SK-N-SH (cell line): ENCODE measurements at regions not wholly inside any gene's neighbourhood (a gene's known extent, or its start where the extent isn't known, plus 50 kb on each side); places are given as distances from the start of the nearest gene placed in this dataset.

Experiments
- CTCF ChIA-PET: fragments of 300-600, 350-600 bp; formaldehyde crosslinking; extraction: SDS; loops from one replicate; lab custom pipeline; 2021; lab: Yijun Ruan, JAX
- POLR2A ChIA-PET: fragments of 350-600 bp; sonication (Branson Sonifier 250); formaldehyde crosslinking; extraction: SDS; loops from one replicate; lab custom pipeline; 2020; ENCODE audit warnings: antibody characterized with exemption, inconsistent platforms; lab: Yijun Ruan, JAX
- DNase-seq: peaks from one replicate; pipeline ENCODE4 v3.0.0; 2012
- H2AFZ ChIP-seq: fragments of 200-600 bp; sonication (generic); 2 replicates; pipeline ENCODE4 v1.8.1; 2016; ENCODE audit warnings: antibody characterized with exemption, mild to moderate bottlenecking, low read depth
- H3F3A ChIP-seq: fragments of 200-600 bp; sonication (generic); replicated peaks from 2 replicates; pipeline ENCODE3; 2016; ENCODE audit warnings: antibody characterized with exemption, mild to moderate bottlenecking; ENCODE audit not compliant: insufficient read depth
- H3K27ac ChIP-seq, 2 experiments: fragments of 200-500 bp in 1 of 2; fragments of 200-600 bp in 1 of 2; sonication (Bioruptor generic) in 1 of 2; sonication (generic), shearing (Covaris generic) in 1 of 2; 2 replicates each; pipeline versions ENCODE4 v1.5.1 to v1.6.1; 2014 to 2016; ENCODE audit warnings: low read depth in 2 of 2, inconsistent platforms in 1 of 2, low read length in 1 of 2, mild to moderate bottlenecking in 1 of 2, mixed read lengths in 1 of 2
- H3K27me3 ChIP-seq: fragments of 200-600 bp; sonication (generic), shearing (Covaris generic); 2 replicates; pipeline ENCODE4 v1.6.1; 2016; ENCODE audit warnings: mixed run types; ENCODE audit not compliant: insufficient read depth
- H3K36me3 ChIP-seq, 2 experiments: fragments of 200-500 bp in 1 of 2; fragments of 200-600 bp in 1 of 2; sonication (Bioruptor generic) in 1 of 2; sonication (generic) in 1 of 2; replicated peaks in 1 of 2; 2 replicates each; pipeline versions ENCODE3 to v1.5.1; 2014 to 2016; ENCODE audit warnings: low read length in 1 of 2, mild to moderate bottlenecking in 1 of 2; ENCODE audit not compliant: insufficient read depth in 2 of 2, control insufficient read depth in 1 of 2
- H3K4me1 ChIP-seq, 2 experiments: fragments of 200-500 bp in 1 of 2; fragments of 200-600 bp in 1 of 2; sonication (Bioruptor generic) in 1 of 2; sonication (generic), shearing (Covaris generic) in 1 of 2; 2 replicates each; pipeline versions ENCODE4 v1.5.1 to v1.6.1; 2014 to 2016; ENCODE audit warnings: low read depth in 1 of 2, low read length in 1 of 2, mixed run types in 1 of 2; ENCODE audit not compliant: insufficient read depth in 2 of 2, control insufficient read depth in 1 of 2
- H3K4me2 ChIP-seq: fragments of 200-600 bp; sonication (generic), shearing (Covaris generic); 2 replicates; pipeline ENCODE4 v1.6.1; 2017; ENCODE audit warnings: mixed run types
- H3K4me3 ChIP-seq, 2 experiments: fragments of 200-500 bp in 1 of 2; fragments of 200-600 bp in 1 of 2; sonication (Bioruptor generic) in 1 of 2; sonication (generic), shearing (Covaris generic) in 1 of 2; 2 replicates each; pipeline versions ENCODE4 v1.5.1 to v1.8.1; 2014 to 2016; ENCODE audit warnings: low read depth in 2 of 2, inconsistent platforms in 1 of 2, low read length in 1 of 2, mild to moderate bottlenecking in 1 of 2, mixed read lengths in 1 of 2, moderate library complexity in 1 of 2
- H3K79me2 ChIP-seq: fragments of 200-600 bp; sonication (generic); 2 replicates; pipeline ENCODE4 v1.8.1; 2017; ENCODE audit warnings: mild to moderate bottlenecking; ENCODE audit not compliant: insufficient read depth
- H3K9ac ChIP-seq: fragments of 200-600 bp; sonication (generic); 2 replicates; pipeline ENCODE4 v1.6.1; 2017; ENCODE audit warnings: mixed run types
- H3K9me2 ChIP-seq: fragments of 200-600 bp; sonication (generic); 2 replicates; pipeline ENCODE4 v1.6.1; 2017; ENCODE audit warnings: mixed run types
- H3K9me3 ChIP-seq: fragments of 200-600 bp; sonication (generic); 2 replicates; pipeline ENCODE4 v1.6.1; 2017; ENCODE audit warnings: mixed run types, mild to moderate bottlenecking, moderate library complexity
- H4K20me1 ChIP-seq: fragments of 200-600 bp; sonication (generic); 2 replicates; pipeline ENCODE4 v1.6.1; 2017; ENCODE audit warnings: mild to moderate bottlenecking, mixed run types; ENCODE audit not compliant: insufficient read depth
- EZH2phosphoT487 ChIP-seq: fragments of 200-600 bp; sonication (generic); IDR thresholded peaks from 2 replicates; pipeline ENCODE4 v1.6.1; 2017; ENCODE audit warnings: low read depth, mixed run types, mild to moderate bottlenecking, antibody characterized with exemption, moderate library complexity, borderline replicate concordance
- FOSL2 ChIP-seq: IDR thresholded peaks from 2 replicates; pipeline ENCODE4 v1.4.0; 2012; ENCODE audit warnings: low read depth, mild to moderate bottlenecking, moderate library complexity, borderline replicate concordance
- FOXJ3 ChIP-seq: sonication (generic); formaldehyde crosslinking; IDR thresholded peaks from 2 replicates; pipeline ENCODE4 v1.5.1; 2020; ENCODE audit warnings: mild to moderate bottlenecking, missing genetic modification reagents
- GABPA ChIP-seq: IDR thresholded peaks from 2 replicates; pipeline ENCODE4 v1.4.0; 2012; ENCODE audit warnings: low read depth, mild to moderate bottlenecking
- JUND ChIP-seq: IDR thresholded peaks from 2 replicates; pipeline ENCODE4 v1.4.0; 2012
- MEF2A ChIP-seq: IDR thresholded peaks from 2 replicates; pipeline ENCODE4 v1.4.0; 2012; ENCODE audit warnings: low read depth, borderline replicate concordance
- MXI1 ChIP-seq: IDR thresholded peaks from 2 replicates; pipeline ENCODE4 v1.6.1; 2012; ENCODE audit warnings: mild to moderate bottlenecking, low read depth, low read length, improper control_type of control experiment
- NFIC ChIP-seq: IDR thresholded peaks from 2 replicates; pipeline ENCODE4 v1.4.0; 2012; ENCODE audit warnings: borderline replicate concordance
- RAD21 ChIP-seq: IDR thresholded peaks from 2 replicates; pipeline ENCODE4 v1.6.1; 2012; ENCODE audit warnings: mild to moderate bottlenecking, low read length
- RCOR1 ChIP-seq: fragments of 150-350 bp; IDR thresholded peaks from 2 replicates; pipeline ENCODE4 v1.6.1; 2017; ENCODE audit warnings: antibody characterized with exemption, low read length
- RFX5 ChIP-seq: IDR thresholded peaks from 2 replicates; pipeline ENCODE4 v1.6.1; 2012; ENCODE audit warnings: mild to moderate bottlenecking, improper control_type of control experiment, low read length
- SMC3 ChIP-seq: IDR thresholded peaks from 2 replicates; pipeline ENCODE4 v1.6.1; 2012; ENCODE audit warnings: low read depth, low read length, improper control_type of control experiment
- TEAD4 ChIP-seq: IDR thresholded peaks from 2 replicates; pipeline ENCODE4 v1.4.0; 2012; ENCODE audit warnings: mild to moderate bottlenecking, borderline replicate concordance; ENCODE audit not compliant: insufficient read depth
- WGBS: methylation state at CpG from one replicate; pipeline ENCODE4 v1.1.6; 2017; ENCODE audit warnings: low lambda C conversion rate; 5-methylcytosine and 5-hydroxymethylcytosine counted together
- TF ChIP-seq, protein P1 (sequence below): fragments of 200-600 bp; sonication (generic); IDR thresholded peaks from 2 replicates; pipeline ENCODE4 v1.6.1; 2017; ENCODE audit warnings: antibody characterized with exemption, mild to moderate bottlenecking, moderate library complexity
- TF ChIP-seq, protein P2 (sequence below): IDR thresholded peaks from 2 replicates; pipeline ENCODE4 v1.4.0; 2012; ENCODE audit warnings: low read depth, borderline replicate concordance
- TF ChIP-seq, protein P3 (sequence below): IDR thresholded peaks from 2 replicates; pipeline ENCODE4 v1.4.0; 2012; ENCODE audit warnings: low read depth, borderline replicate concordance
- TF ChIP-seq, protein P4 (sequence below): IDR thresholded peaks from 2 replicates; pipeline ENCODE4; 2012

DNA sequence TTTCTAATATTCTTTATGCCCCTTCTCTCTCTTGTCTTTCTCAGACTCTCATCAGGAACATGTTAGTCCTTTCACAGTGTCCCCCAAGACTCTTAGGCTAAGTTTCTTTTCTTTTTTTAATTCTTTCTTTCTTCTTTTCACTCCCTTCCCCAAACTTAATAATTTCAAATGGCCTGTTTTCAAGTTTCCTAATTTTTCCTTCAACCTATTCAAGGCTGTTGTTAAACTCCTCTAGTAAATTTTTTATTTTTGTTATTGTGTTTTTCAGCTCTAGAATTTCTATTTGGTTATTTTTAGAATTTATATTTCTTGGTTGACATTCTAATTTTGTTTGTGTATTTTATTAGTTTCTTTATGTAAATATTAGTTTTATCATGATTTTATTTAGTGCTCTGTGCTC lies 236.6 kb upstream of the GYPC start:
- TF ChIP-seq RFX5, result no peak
- TF ChIP-seq, protein P1, sequence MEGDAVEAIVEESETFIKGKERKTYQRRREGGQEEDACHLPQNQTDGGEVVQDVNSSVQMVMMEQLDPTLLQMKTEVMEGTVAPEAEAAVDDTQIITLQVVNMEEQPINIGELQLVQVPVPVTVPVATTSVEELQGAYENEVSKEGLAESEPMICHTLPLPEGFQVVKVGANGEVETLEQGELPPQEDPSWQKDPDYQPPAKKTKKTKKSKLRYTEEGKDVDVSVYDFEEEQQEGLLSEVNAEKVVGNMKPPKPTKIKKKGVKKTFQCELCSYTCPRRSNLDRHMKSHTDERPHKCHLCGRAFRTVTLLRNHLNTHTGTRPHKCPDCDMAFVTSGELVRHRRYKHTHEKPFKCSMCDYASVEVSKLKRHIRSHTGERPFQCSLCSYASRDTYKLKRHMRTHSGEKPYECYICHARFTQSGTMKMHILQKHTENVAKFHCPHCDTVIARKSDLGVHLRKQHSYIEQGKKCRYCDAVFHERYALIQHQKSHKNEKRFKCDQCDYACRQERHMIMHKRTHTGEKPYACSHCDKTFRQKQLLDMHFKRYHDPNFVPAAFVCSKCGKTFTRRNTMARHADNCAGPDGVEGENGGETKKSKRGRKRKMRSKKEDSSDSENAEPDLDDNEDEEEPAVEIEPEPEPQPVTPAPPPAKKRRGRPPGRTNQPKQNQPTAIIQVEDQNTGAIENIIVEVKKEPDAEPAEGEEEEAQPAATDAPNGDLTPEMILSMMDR, result no peak
- TF ChIP-seq, protein P2, sequence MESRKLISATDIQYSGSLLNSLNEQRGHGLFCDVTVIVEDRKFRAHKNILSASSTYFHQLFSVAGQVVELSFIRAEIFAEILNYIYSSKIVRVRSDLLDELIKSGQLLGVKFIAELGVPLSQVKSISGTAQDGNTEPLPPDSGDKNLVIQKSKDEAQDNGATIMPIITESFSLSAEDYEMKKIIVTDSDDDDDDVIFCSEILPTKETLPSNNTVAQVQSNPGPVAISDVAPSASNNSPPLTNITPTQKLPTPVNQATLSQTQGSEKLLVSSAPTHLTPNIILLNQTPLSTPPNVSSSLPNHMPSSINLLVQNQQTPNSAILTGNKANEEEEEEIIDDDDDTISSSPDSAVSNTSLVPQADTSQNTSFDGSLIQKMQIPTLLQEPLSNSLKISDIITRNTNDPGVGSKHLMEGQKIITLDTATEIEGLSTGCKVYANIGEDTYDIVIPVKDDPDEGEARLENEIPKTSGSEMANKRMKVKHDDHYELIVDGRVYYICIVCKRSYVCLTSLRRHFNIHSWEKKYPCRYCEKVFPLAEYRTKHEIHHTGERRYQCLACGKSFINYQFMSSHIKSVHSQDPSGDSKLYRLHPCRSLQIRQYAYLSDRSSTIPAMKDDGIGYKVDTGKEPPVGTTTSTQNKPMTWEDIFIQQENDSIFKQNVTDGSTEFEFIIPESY, result no peak
- TF ChIP-seq GABPA, result no peak
- TF ChIP-seq FOXJ3 (CRISPR knock-in tag), result no peak
- TF ChIP-seq, all 33 proteins: peak for 0
- no peaks in the 10 kb centered on the region for H3K79me2 ChIP-seq

DNA sequence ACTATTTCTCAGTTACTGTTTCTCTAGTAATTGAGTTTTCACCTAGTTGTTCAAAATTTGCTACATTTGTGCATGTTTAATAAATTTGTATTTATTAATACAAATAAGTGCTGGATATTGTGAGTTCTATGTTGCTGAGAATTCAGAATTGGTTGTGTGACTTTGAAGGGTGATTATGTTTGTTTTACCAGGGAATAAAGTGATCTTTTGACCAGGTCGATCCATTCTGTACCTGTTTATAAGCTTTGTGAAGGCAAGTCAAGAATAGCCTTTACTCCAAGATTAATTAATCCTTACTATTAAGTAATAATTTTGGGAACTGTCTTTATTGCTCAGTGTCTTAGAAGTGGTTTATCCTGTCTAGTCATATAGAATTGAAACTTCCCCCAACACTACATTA lies 230.0 kb upstream of the GYPC start:
- Histone ChIP-seq H3K36me3 (no peaks in the 10 kb centered on the region), H3K9ac (no peak overlapping the region), H3K9me2 (0 out of 2 replicates have a peak, but pooled peaks cover 2% of the 10 kb centered on the region), H3K4me1 (no peaks in the 10 kb centered on the region), H3K27me3 (no peaks in the 10 kb centered on the region), H3F3A (no peaks in the 10 kb centered on the region), H3K9me3 (peaks cover 3% of the 10 kb centered on the region; the same call in 1 of the 2 replicates), H3K4me3 (no peak overlapping the region), H3K4me2 (no peak overlapping the region), H4K20me1 (no peaks in the 10 kb centered on the region), H3K79me2 (no peaks in the 10 kb centered on the region), H3K27ac (no peak overlapping the region), H2AFZ (no peak overlapping the region)
- CTCF ChIA-PET, result interaction anchor here (1.1 kb wide), 1 partner anchor 9 kb away, joined by 3 read pairs; no protein-coding TSS in a partner anchor
- POLR2A ChIA-PET, result no interaction called here
- WGBS, result 3% methylated on average over 1 of the region's 1 CpG
- TF ChIP-seq, protein P3, sequence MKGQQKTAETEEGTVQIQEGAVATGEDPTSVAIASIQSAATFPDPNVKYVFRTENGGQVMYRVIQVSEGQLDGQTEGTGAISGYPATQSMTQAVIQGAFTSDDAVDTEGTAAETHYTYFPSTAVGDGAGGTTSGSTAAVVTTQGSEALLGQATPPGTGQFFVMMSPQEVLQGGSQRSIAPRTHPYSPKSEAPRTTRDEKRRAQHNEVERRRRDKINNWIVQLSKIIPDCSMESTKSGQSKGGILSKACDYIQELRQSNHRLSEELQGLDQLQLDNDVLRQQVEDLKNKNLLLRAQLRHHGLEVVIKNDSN, result no peak
- TF ChIP-seq NFIC (no peak), RAD21 (no peak), FOXJ3 (CRISPR knock-in tag) (no peak), SMC3 (no peak), GABPA (no peak), TEAD4 (no peak), MXI1 (no peak), EZH2phosphoT487 (no peak), RCOR1 (no peak), MEF2A (no peak), JUND (no peak), FOSL2 (no peak)
- TF ChIP-seq, protein P1, result no peak
- TF ChIP-seq, protein P4, sequence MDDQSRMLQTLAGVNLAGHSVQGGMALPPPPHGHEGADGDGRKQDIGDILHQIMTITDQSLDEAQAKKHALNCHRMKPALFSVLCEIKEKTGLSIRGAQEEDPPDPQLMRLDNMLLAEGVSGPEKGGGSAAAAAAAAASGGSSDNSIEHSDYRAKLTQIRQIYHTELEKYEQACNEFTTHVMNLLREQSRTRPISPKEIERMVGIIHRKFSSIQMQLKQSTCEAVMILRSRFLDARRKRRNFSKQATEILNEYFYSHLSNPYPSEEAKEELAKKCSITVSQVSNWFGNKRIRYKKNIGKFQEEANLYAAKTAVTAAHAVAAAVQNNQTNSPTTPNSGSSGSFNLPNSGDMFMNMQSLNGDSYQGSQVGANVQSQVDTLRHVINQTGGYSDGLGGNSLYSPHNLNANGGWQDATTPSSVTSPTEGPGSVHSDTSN, result no peak
- DNase-seq, result no peak

More for the DNA sequence above, 236.6 kb upstream of the GYPC start:
- H3K9ac ChIP-seq, result no peak overlapping the region
- no peaks in the 10 kb centered on the region for H3K27me3 ChIP-seq
- POLR2A ChIA-PET, result no interaction called here
- H3K4me2 ChIP-seq, result no peak overlapping the region
- CTCF ChIA-PET, result interaction anchor here (0.6 kb wide), 1 partner anchor 74 kb away, joined by 3 read pairs; no protein-coding TSS in a partner anchor
- no peaks in the 10 kb centered on the region for H3K36me3 ChIP-seq
- DNase-seq, result no peak
- H3K4me1 ChIP-seq, result no peaks in the 10 kb centered on the region
- no peaks in the 10 kb centered on the region for H3K9me2 ChIP-seq
- H2AFZ ChIP-seq, result no peak overlapping the region
- H4K20me1 ChIP-seq, result no peaks in the 10 kb centered on the region
- H3K9me3 ChIP-seq, result peaks cover 7% of the 10 kb centered on the region; the same call in 1 of the 2 replicates
- no peaks in the 10 kb centered on the region for H3F3A ChIP-seq
- H3K4me3 ChIP-seq, result no peak overlapping the region
- H3K27ac ChIP-seq, result no peak overlapping the region
